Epithelial cell of esophagus (primary cell): ENCODE measurements at regions not wholly inside any gene's neighbourhood (a gene's known extent, or its start where the extent isn't known, plus 50 kb on each side); places are given as distances from the start of the nearest gene placed in this dataset.
A peak's percentile ranks its signal among the peaks of the same experiment; 100 is the strongest.

Experiments
- DNase-seq: peaks from one replicate; pipeline ENCODE4 v3.0.0; 2010; ENCODE audit warnings: low read depth
- H3K4me3 ChIP-seq: 2 replicates; pipeline ENCODE4 v1.5.1; 2011; ENCODE audit warnings: mild to moderate bottlenecking, low read length, control low read depth
- CTCF ChIP-seq: IDR thresholded peaks from 2 replicates; pipeline ENCODE4 v1.5.1; 2011; ENCODE audit warnings: low read depth, mild to moderate bottlenecking, low read length, control low read depth, inconsistent platforms; ENCODE audit not compliant: insufficient read depth; ENCODE audit errors: missing control alignments

- H3K4me3 ChIP-seq = no peak overlapping the region
- no peak for DNase-seq
- no peak for TF ChIP-seq CTCF
These were observed 1152.0 kb upstream of the ACO1 start for GRCh38 chr9:31232485-31232884.

- no peak overlapping the region for H3K4me3 ChIP-seq
- no peak for TF ChIP-seq CTCF
- peak; percentile 10 for DNase-seq
These were observed 1148.1 kb upstream of the ACO1 start for GRCh38 chr9:31236344-31236743.

- no peak for TF ChIP-seq CTCF
- no peak overlapping the region for H3K4me3 ChIP-seq
- no peak for DNase-seq
These were observed 1141.1 kb upstream of the ACO1 start for GRCh38 chr9:31243386-31243785.

- no peak for DNase-seq
- H3K4me3 ChIP-seq = no peak overlapping the region
- TF ChIP-seq CTCF = no peak
These were observed 1136.3 kb upstream of the ACO1 start for GRCh38 chr9:31248156-31248555.

- TF ChIP-seq CTCF = no peak
- no peak overlapping the region for H3K4me3 ChIP-seq
- DNase-seq = no peak
These were observed 1133.1 kb upstream of the ACO1 start for GRCh38 chr9:31251386-31251785.

GRCh38 chr9:31253800-31254762 is 1130.4 kb upstream of the ACO1 start:
- TF ChIP-seq CTCF = no peak
- H3K4me3 ChIP-seq = no peak overlapping the region
- no peak for DNase-seq

- DNase-seq = no peak
- TF ChIP-seq CTCF = no peak
- H3K4me3 ChIP-seq = no peak overlapping the region
These were observed 1129.2 kb upstream of the ACO1 start for GRCh38 chr9:31255211-31255610.
